HG02852 (cell line): ENCODE measurements at regions not wholly inside any gene's neighbourhood (a gene's known extent, or its start where the extent isn't known, plus 50 kb on each side); places are given as distances from the start of the nearest gene placed in this dataset.

ENCODE experiments used
- ATAC-seq: cut with Tn5 transposase; IDR thresholded peaks from one replicate; pipeline ENCODE4 v1.9.1; 2021; ENCODE audit warnings: mild to moderate bottlenecking, moderate library complexity; ENCODE audit not compliant: unreplicated experiment

- ATAC-seq = no peak
Observed at GRCh38 chr9:30121611-30122010, 2262.8 kb upstream of the ACO1 start.

- ATAC-seq = no peak
Observed at GRCh38 chr9:30125881-30126280, 2258.6 kb upstream of the ACO1 start.

GRCh38 chr9:30127371-30127770 lies 2257.1 kb upstream of the ACO1 start:
- no peak for ATAC-seq

- no peak for ATAC-seq
Observed at GRCh38 chr9:30140407-30140806, 2244.0 kb upstream of the ACO1 start.

- ATAC-seq = no peak
Observed at GRCh38 chr9:30160570-30160969, 2223.9 kb upstream of the ACO1 start.

- ATAC-seq = no peak
Observed at GRCh38 chr9:30172206-30172605, 2212.2 kb upstream of the ACO1 start.

- no peak for ATAC-seq
Observed at GRCh38 chr9:30178610-30179009, 2205.8 kb upstream of the ACO1 start.

- no peak for ATAC-seq
Observed at GRCh38 chr9:30193421-30193820, 2191.0 kb upstream of the ACO1 start.

- no peak for ATAC-seq
Observed at GRCh38 chr9:30196941-30197340, 2187.5 kb upstream of the ACO1 start.

- ATAC-seq = no peak
Observed at GRCh38 chr9:30197453-30197852, 2187.0 kb upstream of the ACO1 start.

- no peak for ATAC-seq
Observed at GRCh38 chr9:30197954-30198353, 2186.5 kb upstream of the ACO1 start.

GRCh38 chr9:30198463-30199309 lies 2185.8 kb upstream of the ACO1 start:
- ATAC-seq = no peak

- no peak for ATAC-seq
Observed at GRCh38 chr9:30201024-30201423, 2183.4 kb upstream of the ACO1 start.

GRCh38 chr9:30235068-30235467 lies 2149.4 kb upstream of the ACO1 start:
- no peak for ATAC-seq

GRCh38 chr9:30235564-30235963 lies 2148.9 kb upstream of the ACO1 start:
- ATAC-seq = no peak

- ATAC-seq = no peak
Observed at GRCh38 chr9:30239878-30240277, 2144.6 kb upstream of the ACO1 start.

- no peak for ATAC-seq
Observed at GRCh38 chr9:30243467-30243866, 2141.0 kb upstream of the ACO1 start.

GRCh38 chr9:30244877-30245276 lies 2139.6 kb upstream of the ACO1 start:
- ATAC-seq = no peak

- no peak for ATAC-seq
Observed at GRCh38 chr9:30250872-30251271, 2133.6 kb upstream of the ACO1 start.

- no peak for ATAC-seq
Observed at GRCh38 chr9:30258094-30258493, 2126.3 kb upstream of the ACO1 start.

GRCh38 chr9:30280229-30280900 lies 2104.1 kb upstream of the ACO1 start:
- ATAC-seq = no peak

- ATAC-seq = no peak
Observed at GRCh38 chr9:30289435-30289834, 2095.0 kb upstream of the ACO1 start.
